ENCODE measurements at regions not wholly inside any gene's neighbourhood (a gene's known extent, or its start where the extent isn't known, plus 50 kb on each side); places are given as distances from the start of the nearest gene placed in this dataset.

- TF ChIP-seq RAD21 (IDR thresholded peaks at IDR 0.05; ENCODE audit: low read depth): no peak
- TF ChIP-seq, protein P1, sequence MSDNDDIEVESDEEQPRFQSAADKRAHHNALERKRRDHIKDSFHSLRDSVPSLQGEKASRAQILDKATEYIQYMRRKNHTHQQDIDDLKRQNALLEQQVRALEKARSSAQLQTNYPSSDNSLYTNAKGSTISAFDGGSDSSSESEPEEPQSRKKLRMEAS (IDR thresholded peaks at IDR 0.05): no peak
- no peak for TF ChIP-seq TAF1 (IDR thresholded peaks at IDR 0.05; ENCODE audit: low read depth)
- no peak for TF ChIP-seq YY1 (IDR thresholded peaks at IDR 0.05; ENCODE audit: low read depth)
- TF ChIP-seq FOXM1 (IDR thresholded peaks at IDR 0.05; ENCODE audit: borderline replicate concordance, low read depth): no peak
- no peak for TF ChIP-seq EGR1 (IDR thresholded peaks at IDR 0.05)
- no peak for TF ChIP-seq TEAD4 (IDR thresholded peaks at IDR 0.05)
- TF ChIP-seq CEBPB (IDR thresholded peaks at IDR 0.05): no peak
- TF ChIP-seq TCF12 (IDR thresholded peaks at IDR 0.05; ENCODE audit: low read depth): no peak
- no peak for TF ChIP-seq NFIC (IDR thresholded peaks at IDR 0.05)
- TF ChIP-seq CREB1 (IDR thresholded peaks at IDR 0.05; ENCODE audit: low read depth): no peak
- no peak for TF ChIP-seq ZBTB7A (IDR thresholded peaks at IDR 0.05; ENCODE audit: low read depth)
- TF ChIP-seq, protein P2, sequence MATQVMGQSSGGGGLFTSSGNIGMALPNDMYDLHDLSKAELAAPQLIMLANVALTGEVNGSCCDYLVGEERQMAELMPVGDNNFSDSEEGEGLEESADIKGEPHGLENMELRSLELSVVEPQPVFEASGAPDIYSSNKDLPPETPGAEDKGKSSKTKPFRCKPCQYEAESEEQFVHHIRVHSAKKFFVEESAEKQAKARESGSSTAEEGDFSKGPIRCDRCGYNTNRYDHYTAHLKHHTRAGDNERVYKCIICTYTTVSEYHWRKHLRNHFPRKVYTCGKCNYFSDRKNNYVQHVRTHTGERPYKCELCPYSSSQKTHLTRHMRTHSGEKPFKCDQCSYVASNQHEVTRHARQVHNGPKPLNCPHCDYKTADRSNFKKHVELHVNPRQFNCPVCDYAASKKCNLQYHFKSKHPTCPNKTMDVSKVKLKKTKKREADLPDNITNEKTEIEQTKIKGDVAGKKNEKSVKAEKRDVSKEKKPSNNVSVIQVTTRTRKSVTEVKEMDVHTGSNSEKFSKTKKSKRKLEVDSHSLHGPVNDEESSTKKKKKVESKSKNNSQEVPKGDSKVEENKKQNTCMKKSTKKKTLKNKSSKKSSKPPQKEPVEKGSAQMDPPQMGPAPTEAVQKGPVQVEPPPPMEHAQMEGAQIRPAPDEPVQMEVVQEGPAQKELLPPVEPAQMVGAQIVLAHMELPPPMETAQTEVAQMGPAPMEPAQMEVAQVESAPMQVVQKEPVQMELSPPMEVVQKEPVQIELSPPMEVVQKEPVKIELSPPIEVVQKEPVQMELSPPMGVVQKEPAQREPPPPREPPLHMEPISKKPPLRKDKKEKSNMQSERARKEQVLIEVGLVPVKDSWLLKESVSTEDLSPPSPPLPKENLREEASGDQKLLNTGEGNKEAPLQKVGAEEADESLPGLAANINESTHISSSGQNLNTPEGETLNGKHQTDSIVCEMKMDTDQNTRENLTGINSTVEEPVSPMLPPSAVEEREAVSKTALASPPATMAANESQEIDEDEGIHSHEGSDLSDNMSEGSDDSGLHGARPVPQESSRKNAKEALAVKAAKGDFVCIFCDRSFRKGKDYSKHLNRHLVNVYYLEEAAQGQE (IDR thresholded peaks at IDR 0.05; ENCODE audit: low read depth): no peak
- TF ChIP-seq EP300 (IDR thresholded peaks at IDR 0.05; ENCODE audit: borderline replicate concordance): no peak
- TF ChIP-seq USF1 (IDR thresholded peaks at IDR 0.05): no peak
Observed at GRCh38 chr21:35428001-35428320, 378.9 kb upstream of the RUNX1 start.

DNA sequence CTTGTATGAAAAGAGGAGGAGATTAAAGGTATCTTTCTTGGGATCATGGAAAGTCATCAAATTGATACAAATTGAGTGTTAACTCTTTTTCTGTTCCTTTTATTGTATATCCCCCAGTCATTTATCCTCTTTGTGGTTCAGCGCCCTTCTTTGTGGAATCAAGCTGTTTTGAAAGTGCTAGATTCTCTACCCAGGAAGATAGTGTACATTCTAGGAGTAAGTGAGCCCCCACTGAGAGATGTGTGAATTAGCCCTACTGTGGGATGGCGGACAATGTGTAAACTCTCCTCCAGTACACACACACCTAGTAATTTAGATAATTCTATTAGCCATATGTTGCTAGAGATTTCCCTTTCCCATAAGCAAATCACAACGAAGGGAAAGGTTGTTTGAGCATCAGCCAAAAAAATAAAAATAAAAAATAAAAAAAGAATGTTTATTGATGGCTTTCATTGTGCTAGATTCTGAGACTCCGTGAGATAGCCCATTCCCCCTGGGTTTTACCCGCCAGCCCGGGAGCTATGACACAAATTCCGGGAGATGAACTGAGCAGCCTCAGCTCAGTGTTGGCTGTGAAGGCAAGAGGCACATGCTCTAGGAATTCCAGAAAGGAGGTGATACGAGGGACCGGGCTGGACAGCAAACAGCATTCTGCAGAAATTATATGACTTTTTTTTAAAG is 378.4 kb upstream of the RUNX1 start:
- no peak for TF ChIP-seq CREB1 (IDR thresholded peaks at IDR 0.05; ENCODE audit: low read depth)
- TF ChIP-seq ZBTB7A (IDR thresholded peaks at IDR 0.05; ENCODE audit: low read depth): no peak
- TF ChIP-seq YY1 (IDR thresholded peaks at IDR 0.05; ENCODE audit: low read depth): no peak
- no peak for TF ChIP-seq FOXM1 (IDR thresholded peaks at IDR 0.05; ENCODE audit: borderline replicate concordance, low read depth)
- no peak for TF ChIP-seq EP300 (IDR thresholded peaks at IDR 0.05; ENCODE audit: borderline replicate concordance)
- no peak for TF ChIP-seq EGR1 (IDR thresholded peaks at IDR 0.05)

GRCh38 chr21:35426897-35427296 is 377.8 kb upstream of the RUNX1 start:
- TF ChIP-seq CREB1 (IDR thresholded peaks at IDR 0.05; ENCODE audit: low read depth): no peak
- no peak for TF ChIP-seq TEAD4 (IDR thresholded peaks at IDR 0.05)
- TF ChIP-seq RAD21 (IDR thresholded peaks at IDR 0.05; ENCODE audit: low read depth): no peak
- TF ChIP-seq TAF1 (IDR thresholded peaks at IDR 0.05; ENCODE audit: low read depth): no peak
- TF ChIP-seq NFIC (IDR thresholded peaks at IDR 0.05): no peak
- TF ChIP-seq, protein P2 (IDR thresholded peaks at IDR 0.05; ENCODE audit: low read depth): no peak
- TF ChIP-seq, protein P1 (IDR thresholded peaks at IDR 0.05): no peak
- no peak for TF ChIP-seq FOXM1 (IDR thresholded peaks at IDR 0.05; ENCODE audit: borderline replicate concordance, low read depth)
- TF ChIP-seq CEBPB (IDR thresholded peaks at IDR 0.05): no peak
- TF ChIP-seq YY1 (IDR thresholded peaks at IDR 0.05; ENCODE audit: low read depth): no peak
- TF ChIP-seq TCF12 (IDR thresholded peaks at IDR 0.05; ENCODE audit: low read depth): no peak
- TF ChIP-seq EGR1 (IDR thresholded peaks at IDR 0.05): no peak

GRCh38 chr21:35426469-35426868 is 377.4 kb upstream of the RUNX1 start:
- TF ChIP-seq TCF12 (IDR thresholded peaks at IDR 0.05; ENCODE audit: low read depth) (no peak), YY1 (IDR thresholded peaks at IDR 0.05; ENCODE audit: low read depth) (no peak), EP300 (IDR thresholded peaks at IDR 0.05; ENCODE audit: borderline replicate concordance) (no peak), NFIC (IDR thresholded peaks at IDR 0.05) (no peak), TAF1 (IDR thresholded peaks at IDR 0.05; ENCODE audit: low read depth) (no peak), EGR1 (IDR thresholded peaks at IDR 0.05) (no peak), FOXM1 (IDR thresholded peaks at IDR 0.05; ENCODE audit: borderline replicate concordance, low read depth) (no peak)
- TF ChIP-seq, protein P2 (IDR thresholded peaks at IDR 0.05; ENCODE audit: low read depth): no peak
- TF ChIP-seq, protein P1 (IDR thresholded peaks at IDR 0.05): no peak

Data from Ishikawa (cell line).